NCI-H446 treated with DMSO at 0.1 percent for 48 hours (cell line): ENCODE measurements at regions not wholly inside any gene's neighbourhood (a gene's known extent, or its start where the extent isn't known, plus 50 kb on each side); places are given as distances from the start of the nearest gene placed in this dataset.
A peak's percentile ranks its signal among the peaks of the same experiment; 100 is the strongest.
"Not testable (repeated sequence)": the region's sequence is repeated elsewhere in the genome, so short reads cannot be mapped to it uniquely, and the experiment has no call there.

ENCODE experiments used
- DNase-seq: peaks from one replicate; lab custom pipeline; 2025; lab: John Stamatoyannopoulos, UW

DNA sequence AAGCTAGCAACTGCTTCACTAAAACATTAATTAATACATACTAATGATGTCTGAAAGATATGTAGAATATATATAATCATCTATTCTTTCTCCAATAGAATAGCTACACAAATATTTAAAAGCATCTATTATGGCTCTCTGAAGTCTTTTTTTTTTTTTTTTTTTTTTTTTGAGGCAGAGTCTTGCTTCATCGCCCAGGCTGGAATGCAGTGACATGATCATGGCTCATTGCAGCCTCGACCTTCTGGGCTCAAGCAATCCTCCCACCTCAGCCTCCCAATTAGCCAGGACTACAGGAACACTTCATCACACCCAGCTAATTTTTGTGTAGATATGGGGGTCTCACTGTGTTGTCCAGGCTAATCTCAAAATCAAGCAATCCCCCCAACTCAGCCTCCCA lies 120.4 kb upstream of the KYNU start:
- DNase-seq: no peak

DNA sequence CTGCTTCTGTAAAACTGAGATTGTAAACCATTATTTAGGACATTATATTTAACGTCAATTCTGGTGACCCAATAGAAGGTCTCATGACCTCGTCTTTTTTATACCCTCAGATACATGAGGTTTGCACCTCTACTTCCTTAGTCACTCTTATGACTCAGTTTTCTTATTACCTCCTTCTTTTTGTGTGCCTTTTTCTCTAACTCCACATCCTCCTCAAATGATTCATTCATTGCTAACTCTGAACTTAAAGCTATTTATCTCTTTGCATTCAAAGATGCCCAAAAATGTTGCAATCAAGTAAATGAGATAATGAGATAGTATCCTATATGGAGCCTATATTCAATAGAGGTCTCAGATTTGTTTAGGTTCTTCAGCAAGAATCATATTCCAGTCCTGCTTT lies 121.0 kb upstream of the KYNU start:
- DNase-seq: no peak

DNA sequence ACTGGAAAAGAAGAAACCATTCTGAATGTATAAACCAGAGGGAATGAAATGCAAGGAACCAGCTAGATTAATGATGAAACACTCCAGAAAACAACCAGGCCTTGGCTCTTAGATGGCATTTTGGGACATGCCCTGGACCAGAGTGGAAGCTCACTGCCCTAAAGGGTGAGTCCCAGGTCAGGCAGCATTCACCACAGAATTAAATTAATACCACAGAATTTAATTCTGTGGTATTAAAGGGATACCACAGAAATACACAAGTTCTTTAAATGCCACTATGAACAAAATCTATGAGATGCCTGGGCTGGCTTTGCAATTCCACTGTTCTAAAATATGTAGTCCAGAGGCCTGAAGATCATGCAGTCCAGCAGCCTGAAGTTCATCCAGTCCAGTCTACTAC lies 122.3 kb upstream of the KYNU start:
- DNase-seq: no peak

DNA sequence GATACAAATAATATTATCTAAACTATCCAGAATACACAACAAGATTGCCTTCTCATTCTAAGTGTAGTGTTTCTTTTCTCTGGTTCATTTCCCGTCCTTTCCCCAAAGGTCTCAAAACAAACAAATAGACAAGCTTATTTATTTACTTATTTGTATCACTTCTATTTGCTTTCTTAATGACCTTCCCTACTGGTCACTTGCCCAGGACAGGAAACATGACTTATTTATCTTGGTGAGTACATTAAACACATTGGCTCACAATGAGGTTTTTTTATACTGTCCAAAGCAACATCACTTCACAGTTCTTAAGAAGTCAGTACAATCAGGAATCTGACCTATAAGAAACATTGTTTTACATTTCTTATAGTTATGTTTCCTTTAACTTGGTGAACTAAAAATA lies 123.3 kb upstream of the KYNU start:
- no peak for DNase-seq

DNA sequence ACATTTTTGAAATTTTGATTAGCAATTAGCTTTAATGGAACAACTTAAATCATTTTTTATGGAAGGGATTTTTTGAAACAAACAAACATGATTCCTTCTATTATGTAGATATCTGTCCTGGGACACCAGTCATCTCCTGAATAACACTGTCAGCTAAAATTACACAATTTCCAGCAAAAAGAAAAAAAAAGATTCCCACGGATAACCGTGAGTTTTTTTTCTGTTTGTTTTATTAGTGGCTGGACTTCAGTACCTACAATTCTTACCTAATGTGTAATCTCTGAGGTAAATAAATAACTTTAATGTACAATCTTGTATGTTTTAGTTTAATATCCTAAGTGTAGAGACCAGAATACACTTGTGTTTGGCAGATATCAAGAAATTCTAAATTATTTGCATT lies 126.6 kb upstream of the KYNU start:
- no peak for DNase-seq

DNA sequence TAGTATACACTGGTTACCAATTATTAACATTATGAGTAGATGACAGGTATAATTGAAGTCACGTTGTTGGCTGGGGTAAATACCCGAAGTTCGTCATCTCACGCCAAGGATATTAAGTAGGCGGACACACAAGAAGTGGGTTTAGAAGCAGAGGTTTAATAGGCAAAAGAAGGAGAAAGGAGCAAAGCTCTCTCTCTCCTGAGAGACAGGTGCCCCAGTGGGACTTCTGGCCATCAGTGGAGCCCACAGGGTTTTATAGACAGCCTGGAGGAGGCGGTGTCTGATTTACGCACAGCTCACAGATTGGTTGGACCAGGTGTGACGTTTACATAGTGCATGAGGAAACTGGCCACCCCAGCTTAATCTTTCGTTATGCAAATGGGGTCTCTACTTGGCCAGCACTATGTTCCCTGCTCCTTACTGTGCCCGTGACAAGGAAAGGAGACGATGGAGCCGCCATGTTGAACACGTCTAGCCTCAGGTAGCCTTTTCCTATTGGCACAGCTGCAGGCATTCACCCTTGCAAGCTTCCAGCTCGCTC lies 128.8 kb upstream of the KYNU start:
- no peak for DNase-seq

DNA sequence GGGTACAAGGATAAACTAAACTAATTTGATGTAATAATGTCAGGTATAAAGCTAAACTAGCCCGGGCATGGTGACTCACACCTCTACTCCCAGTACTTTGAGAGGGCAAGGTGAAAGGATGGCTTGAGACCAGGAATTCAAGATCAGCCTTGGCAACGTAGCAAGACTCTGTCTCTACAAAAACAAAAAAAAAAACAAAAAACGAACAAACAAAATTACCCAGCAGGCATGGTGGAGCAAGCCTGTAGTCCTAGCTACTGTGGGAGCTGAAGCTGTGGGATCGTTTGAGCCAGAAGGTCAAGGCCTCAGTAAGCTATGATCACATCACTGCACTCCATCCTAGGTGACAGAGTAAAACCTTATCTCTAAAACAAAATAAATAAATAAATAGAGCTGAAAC lies 131.8 kb upstream of the KYNU start:
- no peak for DNase-seq

DNA sequence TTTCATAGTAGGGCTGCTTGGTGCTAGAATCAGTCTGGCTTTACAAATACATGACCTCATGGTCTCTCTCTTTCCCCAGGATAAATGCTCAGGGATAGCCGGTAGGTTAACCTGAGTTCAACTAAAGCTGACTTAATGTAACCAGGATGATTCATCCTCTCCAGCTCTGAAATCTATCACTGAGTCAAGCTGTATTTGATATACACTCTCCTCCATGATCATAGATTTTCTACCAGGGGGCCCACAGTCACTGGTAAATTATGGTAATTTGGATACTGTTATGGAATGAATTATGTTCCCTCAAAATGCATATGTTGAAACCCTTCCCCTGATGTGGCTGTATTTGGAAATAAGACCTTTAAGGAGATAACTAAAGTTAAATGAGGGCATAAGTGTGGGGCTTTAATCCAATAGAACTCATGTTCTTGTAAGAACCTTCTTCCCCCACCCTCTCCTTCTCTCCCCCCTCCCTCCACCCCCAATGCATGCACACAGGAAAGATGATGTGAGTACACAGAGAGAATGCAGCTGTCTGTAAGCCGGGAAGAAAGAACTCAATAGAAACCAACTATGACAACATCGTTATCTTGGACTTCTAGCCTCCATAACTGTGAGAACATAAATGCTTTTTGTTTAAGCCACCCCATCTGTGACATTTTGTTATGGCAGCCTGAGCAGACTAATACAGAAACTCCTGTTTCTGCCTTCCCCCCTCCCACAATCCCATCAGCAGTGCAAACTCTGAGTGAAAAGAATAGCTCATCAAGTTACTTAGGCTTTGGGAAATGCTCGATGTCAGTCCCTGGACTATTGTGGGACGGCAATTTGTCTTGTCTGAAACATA lies 134.9 kb upstream of the KYNU start:
- no peak for DNase-seq

DNA sequence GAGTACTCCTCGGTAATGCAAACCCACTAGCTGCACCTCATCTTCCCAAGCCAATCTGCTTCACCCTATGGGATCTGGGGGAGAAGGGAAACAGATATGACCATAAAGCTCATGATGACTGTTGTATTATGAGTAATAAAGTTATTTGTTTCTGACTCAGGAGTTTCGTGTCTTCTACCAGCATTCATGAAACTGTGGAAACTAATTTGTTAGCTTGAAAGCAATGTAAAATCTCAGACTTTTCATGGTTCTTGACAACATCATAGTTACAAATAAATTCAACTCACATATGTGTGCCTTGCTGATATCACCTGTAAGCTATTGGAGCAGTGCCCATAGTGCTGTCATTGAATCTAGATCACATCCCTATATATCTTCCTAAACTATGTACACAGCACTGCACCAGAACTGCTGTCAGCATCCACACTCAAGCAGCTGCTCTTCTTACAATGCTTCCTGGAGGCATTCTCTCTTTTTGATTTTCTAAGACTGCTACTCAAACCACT lies 135.6 kb upstream of the KYNU start:
- no peak for DNase-seq

DNA sequence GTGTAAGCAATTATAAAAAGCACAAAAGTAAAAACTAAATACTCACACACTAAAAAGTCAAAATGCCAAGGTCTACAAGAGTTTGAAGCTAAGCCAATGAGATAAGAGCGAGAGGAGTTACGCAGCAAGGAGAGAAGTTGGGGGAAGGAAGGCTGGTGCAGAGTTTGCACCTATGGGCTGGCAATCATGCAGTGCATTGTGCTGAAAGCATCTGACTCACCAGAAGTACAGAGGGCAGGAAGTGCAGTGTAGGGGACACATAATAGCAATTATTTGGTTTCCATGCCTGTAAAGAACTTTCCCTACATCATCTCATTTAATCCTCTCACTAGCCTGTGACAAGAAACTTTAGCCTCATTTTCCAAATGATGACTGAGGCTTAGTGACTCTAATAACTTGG lies 142.7 kb upstream of the KYNU start:
- DNase-seq: no peak

DNA sequence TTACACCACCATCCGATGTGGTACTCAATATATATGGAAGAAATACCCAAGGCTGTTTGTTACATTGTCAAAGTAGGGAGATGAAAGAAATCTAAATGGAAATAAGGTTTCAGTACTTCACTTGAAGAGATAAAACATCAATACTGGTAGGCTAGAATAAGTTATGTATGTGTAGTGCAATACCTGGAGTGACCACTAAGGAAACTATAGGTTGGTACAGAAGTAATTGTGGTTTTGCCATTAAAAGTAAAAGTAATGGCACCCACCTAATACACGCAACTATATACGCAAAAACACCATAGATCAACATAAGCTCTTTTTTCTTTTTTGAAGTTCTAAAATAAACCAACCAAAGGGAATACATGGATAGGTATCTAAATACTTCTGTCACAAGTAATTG lies 143.2 kb upstream of the KYNU start:
- no peak for DNase-seq

DNA sequence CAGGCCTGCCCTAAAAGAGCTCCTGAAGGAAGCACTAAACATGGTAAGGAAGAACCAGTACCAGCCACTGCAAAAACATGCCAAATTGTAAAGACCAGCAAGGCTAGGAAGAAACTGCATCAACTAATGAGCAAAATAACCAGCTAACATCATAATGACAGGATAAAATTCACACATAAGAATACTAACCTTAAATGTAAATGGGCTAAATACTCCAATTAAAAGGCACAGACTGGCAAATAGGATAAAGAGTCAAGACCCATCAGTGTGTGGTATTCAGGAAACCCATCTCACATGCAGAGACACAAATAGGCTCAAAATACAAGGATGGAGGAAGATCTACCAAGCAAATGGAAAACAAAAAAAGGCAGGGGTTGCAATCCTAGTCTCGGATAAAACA lies 147.7 kb upstream of the KYNU start:
- not testable (repeated sequence) for DNase-seq

DNA sequence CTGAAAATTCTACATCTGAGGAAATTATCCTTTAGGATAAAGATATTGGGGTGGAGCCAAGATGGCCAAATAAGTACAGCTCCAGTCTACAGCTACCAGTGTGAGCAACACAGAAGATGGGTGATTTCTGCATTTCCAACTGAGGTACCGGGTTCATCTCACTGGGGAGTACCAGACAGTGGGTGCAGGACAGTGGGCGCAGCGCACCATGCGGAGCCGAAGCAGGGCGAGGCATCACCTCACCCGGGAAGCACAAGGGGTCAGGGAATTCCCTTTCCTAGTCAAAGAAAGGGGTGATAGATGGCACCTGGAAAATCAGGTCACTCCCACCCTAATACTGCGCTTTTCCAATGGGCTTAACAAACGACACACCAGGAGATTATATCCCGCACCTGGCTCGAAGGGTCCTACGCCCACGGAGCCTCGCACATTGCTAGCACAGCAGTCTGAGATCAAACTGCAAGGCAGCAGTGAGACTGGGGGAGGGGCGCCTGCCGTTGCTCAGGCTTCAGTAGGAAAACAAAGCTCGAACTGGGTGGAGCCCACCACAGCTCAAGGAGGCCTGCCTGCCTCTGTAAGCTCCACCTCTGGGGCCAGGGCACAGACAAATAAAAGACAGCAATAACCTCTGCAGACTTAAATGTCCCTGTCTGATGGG lies 149.5 kb upstream of the KYNU start:
- not testable (repeated sequence) for DNase-seq

DNA sequence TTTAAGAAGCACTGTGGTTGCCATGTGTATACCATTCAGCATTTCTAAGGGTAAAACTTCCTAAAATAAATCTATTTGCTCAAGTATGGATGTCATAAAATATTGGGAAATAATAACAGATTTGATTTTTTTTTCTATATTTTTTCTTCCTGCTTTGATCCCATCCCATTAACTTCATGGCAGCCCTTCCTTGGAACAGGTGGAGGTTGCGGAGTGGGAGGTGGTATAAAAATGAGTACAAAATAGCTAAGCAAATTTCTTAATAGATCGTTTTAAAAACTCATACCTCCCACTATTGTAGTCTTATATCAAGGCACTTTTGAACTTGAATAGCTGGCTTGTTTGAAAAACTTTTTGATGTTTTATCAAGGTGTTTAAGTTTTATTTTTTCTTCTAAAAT lies 152.1 kb upstream of the KYNU start:
- no peak for DNase-seq

DNA sequence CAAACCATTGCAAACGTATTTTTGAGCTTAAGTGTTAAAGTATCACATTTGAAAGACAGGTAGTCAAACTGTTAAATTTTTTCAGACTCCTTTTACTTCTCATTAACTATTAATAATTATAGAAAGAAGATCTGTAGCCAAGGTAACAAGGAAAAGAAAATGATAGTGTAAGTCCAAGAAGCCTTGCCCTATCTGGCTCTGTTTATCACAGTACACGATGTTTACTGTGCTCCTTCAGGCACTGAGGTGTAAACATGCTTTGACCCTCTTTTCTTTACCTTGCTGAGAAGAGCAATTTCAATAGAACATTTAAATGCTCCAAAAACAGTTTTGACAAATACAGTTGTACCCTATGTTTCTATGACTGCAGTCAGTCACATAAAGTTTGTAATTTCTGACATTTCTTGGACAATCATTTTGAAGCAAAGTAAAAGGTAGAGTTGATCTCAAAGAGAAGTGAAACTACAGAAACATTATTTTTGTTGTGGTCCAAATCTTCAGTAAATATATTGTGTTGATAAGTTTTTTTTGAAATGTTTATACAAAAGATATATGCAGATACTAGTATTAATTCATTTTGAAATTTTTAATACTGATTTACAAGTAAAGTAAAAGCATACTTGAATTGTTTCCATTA lies 152.6 kb upstream of the KYNU start:
- DNase-seq: no peak

DNA sequence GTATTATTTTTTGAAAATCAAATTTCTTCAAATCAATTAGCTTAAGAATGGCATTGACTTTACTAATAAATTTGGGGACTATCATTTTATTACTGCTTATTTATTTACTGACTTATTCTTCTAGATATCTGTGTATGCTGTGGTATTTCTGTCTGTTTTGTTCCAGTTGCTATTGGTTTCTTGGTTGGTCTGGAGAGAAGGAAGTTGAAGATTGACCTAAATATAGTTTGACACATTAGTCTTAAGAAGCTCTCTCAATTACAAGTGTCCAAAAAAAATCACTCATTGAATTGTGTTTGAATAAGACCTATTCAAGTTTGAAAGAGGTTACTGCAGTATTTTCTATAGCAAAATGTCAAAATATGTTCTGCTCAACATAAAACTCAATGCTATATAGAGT lies 153.3 kb upstream of the KYNU start:
- DNase-seq: no peak

DNA sequence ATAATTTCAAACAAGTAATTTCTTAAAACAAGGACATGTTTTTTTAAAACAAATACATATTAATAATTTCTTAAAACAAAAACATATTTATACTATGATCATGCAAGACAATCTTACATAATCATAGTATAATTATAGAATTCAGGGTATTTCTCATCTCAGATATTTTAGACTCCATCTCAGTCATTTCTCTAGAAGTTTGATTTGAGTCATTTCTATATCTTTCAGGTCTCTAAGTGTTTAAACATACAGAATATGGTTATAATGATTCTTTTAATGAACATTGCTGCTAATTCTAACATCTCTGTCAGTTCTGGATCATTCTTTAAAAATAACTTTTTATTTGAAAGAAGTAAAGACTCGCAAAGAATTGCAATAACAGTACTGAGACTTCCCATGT lies 154.2 kb upstream of the KYNU start:
- no peak for DNase-seq

DNA sequence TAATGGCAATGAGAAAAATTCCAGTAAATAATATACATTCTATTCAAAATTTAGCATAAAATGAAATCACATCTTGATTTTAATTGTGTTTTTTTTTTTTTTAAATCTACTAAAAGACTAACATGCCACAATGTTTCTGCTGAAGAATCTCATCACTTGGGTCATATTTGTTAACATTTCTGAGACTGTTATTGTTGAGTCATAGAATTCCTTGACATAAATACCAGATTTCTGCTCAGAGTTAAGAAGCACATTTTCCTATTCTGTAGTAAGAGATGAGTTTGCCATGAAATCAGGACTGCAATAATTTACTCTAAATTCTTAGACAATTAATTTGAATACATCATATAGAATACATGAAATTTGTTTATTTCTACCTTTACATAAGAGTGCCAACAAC lies 154.9 kb upstream of the KYNU start:
- DNase-seq: no peak

DNA sequence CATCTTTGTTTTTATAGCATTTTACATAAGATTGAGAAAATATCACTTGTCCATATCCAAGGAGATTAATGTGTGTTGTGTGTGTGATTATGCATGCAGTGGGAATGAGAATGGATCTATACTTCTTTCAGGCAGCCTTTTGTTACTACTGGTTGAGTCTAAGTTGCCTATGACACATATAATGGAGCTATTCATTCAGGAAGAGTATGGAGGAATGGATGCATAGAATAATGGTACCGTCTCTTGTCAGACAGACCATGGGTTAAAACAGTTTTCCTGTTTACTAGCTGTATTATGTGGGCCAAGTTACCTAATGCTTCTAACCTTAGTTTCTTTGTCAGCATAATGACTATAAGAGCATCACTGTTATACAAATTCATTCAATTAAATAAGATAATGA lies 155.4 kb upstream of the KYNU start:
- DNase-seq: no peak

DNA sequence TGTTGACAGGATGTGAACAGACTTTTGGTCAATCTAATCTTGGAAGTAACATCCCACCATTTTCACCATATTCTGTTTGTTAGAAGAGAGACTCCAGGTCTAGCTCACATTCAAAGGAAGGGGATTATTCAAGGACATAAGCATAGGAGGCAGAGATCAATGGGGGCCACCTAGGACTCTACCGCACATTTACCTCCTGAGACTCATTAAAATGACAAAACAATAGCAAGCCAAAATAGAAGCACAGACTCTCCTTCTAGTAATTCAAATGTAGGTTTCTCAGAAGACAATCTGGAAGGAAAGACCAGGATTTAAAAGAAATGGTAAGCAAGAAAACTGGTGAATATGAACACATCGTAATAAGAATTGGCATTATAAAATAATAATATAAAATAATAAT lies 156.4 kb upstream of the KYNU start:
- no peak for DNase-seq

DNA sequence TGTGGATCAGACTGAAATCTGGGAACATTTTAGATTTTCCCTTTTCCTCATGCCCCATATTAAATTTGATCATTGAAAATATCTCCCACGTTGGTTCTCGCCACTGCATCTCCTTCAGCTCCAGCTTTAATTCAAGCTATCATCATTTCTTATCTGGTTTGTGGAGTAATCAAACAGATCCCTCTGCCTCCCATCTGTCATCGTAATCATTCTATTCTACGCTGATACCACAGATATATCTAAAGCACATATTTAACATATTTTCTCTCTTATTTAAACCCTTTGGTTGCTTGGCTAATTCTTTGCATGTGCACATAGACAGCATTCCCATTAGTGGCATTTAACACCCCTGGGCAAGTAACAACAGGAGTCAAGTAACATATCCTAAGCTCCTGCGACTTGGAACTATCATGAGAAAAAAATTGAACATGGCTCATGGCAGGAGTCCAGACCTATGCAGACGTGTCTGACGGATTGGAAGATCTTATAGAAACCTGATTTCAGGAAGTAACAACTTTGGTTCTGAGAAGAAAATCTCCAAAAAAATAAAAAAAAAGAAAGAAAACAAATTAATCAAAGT lies 158.8 kb upstream of the KYNU start:
- DNase-seq: no peak

DNA sequence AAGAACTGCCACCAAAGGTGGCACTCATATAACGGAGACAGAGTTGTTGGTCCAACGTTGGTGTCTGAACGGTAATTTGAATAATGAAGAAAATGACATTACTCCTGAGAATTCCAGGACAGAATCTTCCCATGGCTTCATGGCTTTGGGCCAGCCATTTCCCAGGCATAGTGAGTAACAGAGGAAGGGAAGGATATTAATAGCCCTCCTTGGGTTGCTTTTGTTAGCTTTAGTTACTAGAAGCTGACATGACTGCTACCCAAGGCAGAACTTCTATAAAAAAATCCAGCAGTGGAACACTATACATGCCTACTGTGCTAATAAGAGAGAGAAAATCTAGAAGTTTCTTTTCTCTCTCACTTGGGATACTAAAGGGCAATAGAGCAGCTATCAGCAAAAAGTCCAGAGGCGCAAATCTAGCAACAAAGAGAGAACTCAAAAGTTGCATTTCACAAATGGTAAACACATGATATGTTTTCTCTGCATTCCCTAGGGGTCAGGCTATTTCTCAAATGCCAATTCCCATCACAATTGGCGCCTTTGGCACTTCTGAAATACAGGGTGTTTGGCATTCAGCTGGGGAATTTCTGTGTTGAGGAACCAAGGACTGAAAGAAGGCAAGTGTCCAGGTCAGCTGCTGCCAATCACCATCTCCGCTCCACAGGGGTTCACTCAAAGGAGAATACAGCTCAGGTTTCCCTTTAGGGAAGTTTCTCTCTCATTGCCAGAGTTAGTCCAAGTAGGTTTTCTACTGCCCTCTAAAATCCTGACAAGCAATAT lies 160.8 kb upstream of the KYNU start:
- peak; percentile 57 for DNase-seq
